Coronary artery (tissue), 2 donors: ENCODE measurements at regions not wholly inside any gene's neighbourhood (a gene's known extent, or its start where the extent isn't known, plus 50 kb on each side); places are given as distances from the start of the nearest gene placed in this dataset.
"Not testable (repeated sequence)": the region's sequence is repeated elsewhere in the genome, so short reads cannot be mapped to it uniquely, and the experiment has no call there.

Experiments
- DNase-seq: peaks from one replicate; pipeline ENCODE4 v3.0.0-alpha.2; 2017; ENCODE audit warnings: low spot score
- H3K27ac ChIP-seq, 2 donors: fragments of 200-600 bp; sonication (generic); one replicate each; pipeline ENCODE4 v1.5.1; 2016 to 2019
- H3K4me3 ChIP-seq: fragments of 200-600 bp; sonication (generic); 2 replicates; pipeline ENCODE4 v1.5.1; 2016; ENCODE audit warnings: mild to moderate bottlenecking, moderate library complexity
- TF ChIP-seq, protein P1 (sequence below): fragments of 200-600 bp; sonication (generic); IDR thresholded peaks from one replicate; pipeline ENCODE4 v1.5.1; 2019; ENCODE audit warnings: antibody characterized with exemption

DNA sequence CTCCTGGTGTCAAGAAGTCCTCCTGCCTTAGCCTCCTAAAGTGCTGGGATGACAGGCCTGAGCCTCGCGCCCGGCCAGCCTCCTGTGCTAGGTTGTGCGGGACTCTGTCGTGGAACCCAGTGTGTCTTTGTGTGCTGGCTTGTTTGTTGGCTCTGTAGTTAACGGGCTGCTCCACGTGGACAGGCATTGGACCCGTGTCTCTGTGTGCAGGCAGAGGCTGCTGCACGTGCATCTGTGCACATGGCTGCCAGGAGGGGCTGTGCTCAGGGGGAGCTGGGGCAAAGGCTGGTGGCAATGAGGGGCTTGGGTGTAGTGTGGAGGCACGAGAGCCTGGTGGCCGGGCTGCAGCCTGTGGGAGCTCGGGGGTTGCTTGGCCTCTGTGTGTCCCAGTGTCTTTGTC is 121.3 kb upstream of the ALDH3B2 start:
- no peak for DNase-seq
- TF ChIP-seq, protein P1, sequence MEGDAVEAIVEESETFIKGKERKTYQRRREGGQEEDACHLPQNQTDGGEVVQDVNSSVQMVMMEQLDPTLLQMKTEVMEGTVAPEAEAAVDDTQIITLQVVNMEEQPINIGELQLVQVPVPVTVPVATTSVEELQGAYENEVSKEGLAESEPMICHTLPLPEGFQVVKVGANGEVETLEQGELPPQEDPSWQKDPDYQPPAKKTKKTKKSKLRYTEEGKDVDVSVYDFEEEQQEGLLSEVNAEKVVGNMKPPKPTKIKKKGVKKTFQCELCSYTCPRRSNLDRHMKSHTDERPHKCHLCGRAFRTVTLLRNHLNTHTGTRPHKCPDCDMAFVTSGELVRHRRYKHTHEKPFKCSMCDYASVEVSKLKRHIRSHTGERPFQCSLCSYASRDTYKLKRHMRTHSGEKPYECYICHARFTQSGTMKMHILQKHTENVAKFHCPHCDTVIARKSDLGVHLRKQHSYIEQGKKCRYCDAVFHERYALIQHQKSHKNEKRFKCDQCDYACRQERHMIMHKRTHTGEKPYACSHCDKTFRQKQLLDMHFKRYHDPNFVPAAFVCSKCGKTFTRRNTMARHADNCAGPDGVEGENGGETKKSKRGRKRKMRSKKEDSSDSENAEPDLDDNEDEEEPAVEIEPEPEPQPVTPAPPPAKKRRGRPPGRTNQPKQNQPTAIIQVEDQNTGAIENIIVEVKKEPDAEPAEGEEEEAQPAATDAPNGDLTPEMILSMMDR = no peak

DNA sequence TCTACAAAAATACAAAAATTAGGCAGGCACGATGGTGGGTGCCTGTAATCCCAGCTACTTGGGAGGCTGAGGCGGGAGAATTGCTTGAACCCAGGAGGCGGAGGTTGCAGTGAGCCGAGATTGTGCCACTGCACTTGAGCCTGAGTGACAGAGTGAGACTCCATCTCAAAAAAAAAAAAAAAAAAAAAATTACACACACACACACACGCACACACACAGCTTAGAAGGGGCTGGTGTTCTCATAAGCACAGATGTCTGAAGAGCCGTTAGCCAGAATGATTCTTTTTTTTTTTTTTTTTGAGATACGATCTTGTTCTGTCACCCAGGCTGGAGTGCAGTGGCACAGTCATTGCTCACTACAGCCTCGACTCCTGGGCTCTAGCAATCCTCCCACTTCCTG is 119.3 kb upstream of the ALDH3B2 start:
- not testable (repeated sequence) for H3K27ac ChIP-seq, DNase-seq, H3K4me3 ChIP-seq

More for the DNA sequence above, 121.3 kb upstream of the ALDH3B2 start:
- no peak overlapping the region for H3K27ac ChIP-seq
- H3K4me3 ChIP-seq = no peak overlapping the region

DNA sequence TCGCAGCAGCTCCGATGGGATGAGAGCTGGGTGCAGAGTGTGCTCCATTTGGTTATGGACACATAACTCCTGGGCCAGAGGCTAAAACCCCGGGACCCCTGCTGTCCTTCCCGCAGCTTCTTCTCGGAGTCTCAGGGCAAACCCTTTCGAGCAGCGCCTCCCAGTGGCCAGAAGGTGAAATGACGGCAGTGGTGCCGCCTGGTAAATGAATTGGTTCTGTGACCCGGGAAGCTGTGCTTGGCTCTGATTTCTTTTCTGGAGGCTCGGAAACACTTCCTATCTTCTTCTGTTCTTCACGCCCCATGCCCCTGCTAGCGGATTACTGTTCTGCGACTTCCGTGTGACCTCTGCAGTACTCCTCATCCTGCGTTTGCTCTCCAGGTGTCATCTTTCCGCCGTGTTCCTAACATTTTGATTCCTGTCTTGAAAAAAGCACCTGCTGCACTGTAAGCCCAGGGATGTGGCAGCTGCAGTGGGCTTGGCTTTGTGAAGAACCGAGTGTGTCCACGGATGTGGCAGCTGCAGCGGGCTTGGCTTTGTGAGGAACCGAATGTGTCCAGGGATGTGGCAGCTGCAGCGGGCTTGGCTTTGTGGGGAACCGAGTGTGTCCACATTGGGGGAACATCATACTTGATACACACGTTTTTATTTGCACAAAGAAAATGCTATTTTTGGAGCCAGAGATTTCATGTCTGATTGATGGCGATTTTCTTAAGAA is 118.0 kb upstream of the ALDH3B2 start:
- not testable (repeated sequence) for H3K27ac ChIP-seq, DNase-seq, H3K4me3 ChIP-seq
- TF ChIP-seq, protein P1 = peak; percentile 52

DNA sequence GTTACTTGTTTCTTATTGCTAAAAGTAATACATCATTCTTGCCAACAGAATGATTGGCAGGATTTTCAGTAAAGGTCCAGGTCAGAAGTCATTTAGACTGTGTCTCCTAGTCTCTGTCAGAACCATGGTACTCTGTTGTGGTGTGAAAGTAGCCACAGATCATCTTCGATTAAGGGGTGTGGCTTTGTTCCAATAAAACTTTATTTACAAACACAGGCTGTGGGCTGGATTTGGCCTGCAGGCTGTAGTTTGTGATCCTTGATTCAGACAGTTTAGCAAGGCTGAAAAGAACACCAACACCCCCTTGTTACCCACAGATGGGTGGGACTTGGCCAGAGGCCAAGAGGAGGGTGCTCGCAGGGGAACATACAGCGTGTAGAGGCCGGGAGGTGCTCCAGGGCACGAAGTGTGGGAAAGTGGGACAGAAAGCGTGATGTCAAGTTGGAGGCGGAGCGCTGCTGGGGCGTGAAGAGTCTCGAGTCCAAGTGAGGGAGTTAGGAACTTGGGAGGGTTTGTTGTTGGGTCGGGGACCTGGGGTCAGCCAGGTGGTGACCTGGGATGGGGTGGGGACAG is 117.3 kb upstream of the ALDH3B2 start:
- not testable (repeated sequence) for H3K4me3 ChIP-seq, H3K27ac ChIP-seq, DNase-seq

DNA sequence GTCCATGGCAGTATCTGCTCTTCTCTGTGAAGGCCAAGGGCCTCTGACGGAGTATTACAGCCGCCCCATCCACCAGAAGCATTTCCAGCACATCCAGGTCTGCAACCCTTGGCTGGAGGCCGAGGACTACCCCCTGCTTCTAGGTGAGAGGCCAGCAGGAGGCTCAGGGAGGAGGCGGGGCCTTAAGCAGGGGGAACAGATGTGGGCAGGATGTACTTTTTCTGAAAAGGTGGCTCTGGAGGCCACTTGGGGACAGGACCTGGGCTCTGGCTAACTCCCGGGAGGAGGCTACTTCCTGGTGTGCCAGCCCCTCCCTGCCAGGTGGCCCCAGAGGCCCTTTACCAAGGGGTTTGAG is 113.9 kb upstream of the ALDH3B2 start:
- not testable (repeated sequence) for H3K27ac ChIP-seq, DNase-seq, H3K4me3 ChIP-seq

DNA sequence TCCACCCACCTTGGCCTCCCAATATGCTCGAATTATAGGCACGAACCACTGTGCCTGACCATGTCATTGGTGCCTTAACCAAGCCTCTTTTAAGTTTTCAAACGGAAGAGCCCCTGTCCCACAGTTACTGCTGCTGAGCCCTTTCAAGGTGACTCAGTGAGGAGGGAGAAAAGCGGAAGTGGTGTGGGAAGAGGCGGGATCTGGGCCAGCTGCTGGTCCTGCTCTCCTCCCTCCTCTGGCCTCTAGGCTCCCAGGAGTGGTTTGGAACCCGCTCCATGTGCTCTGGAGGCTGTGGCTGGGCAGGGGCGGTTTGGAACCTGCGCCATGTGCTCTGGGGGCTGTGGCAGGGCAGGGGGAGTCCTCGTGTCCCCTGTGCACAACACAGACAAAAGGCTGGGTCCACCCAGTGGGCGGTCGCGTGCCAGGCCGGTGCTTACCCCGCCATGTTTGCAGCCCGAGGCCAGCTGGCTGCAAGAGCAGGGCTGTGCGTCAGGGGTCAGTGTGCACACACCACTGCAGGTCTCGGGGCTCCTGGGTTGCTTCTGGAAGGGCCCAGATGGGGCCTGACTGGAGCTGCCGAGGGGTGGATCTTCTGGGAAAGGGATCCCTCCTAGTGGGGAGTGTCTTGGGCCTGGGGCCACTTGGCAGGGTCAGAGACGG is 113.4 kb upstream of the ALDH3B2 start:
- not testable (repeated sequence) for H3K4me3 ChIP-seq, H3K27ac ChIP-seq, DNase-seq

DNA sequence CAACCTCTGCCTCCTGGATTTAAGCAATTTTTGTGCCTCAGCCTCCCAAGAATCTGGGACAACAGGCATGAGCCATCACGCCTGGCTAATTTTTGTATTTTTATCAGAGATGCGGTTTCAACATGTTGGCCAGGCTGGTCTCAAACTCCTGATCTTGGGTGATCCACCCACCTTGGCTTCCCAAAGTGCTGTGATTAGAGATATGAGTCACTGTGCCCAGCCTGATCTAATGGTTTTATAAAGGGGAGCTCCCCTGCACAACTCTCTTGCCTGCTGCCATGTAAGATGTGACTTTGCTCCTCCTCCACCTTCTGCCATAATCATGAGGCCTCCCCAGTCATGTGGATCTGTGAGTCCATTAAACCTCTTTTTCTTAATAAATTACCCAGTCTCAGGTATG is 107.5 kb upstream of the ALDH3B2 start:
- not testable (repeated sequence) for H3K4me3 ChIP-seq, H3K27ac ChIP-seq, DNase-seq

DNA sequence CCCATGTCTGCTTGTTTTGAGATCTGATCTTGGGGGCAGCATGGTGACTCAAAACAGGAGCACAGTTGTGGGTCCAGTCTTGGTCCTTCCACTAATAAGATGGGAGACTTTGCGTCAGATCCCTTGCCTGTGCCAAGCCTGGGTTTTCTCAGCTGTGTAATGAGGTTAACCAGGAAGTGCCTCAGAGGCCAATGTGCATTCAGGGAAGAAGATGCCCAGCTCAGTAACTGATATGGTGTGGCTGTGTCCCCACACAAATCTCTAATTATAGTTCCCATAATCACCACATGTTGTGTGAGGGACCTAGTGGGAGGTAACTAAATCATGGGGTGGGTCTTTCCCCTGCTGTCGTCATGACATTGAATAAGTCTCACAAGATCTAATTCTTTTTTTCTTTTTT is 107.1 kb upstream of the ALDH3B2 start:
- DNase-seq, H3K27ac ChIP-seq, H3K4me3 ChIP-seq: not testable (repeated sequence)

DNA sequence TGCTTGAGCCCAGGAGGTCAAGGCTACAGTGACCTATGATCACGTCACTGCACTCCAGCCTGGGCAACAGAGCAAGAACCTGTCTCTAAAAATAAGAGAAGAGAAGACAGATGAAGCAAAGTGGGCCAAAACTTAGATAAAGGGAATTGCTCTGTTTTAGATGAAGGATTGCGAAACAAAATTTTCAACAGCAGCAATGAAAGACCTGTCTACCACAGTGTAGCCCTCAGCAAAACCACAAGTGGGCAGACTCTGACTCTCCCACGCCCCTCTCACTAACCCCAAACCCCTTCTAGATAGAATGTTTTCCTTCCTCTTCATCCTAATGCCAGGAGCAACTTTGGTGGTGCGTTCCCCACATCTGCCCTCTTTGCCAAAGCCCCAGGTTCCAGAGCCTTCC is 105.6 kb upstream of the ALDH3B2 start:
- DNase-seq = no peak
- no peak overlapping the region for H3K4me3 ChIP-seq

DNA sequence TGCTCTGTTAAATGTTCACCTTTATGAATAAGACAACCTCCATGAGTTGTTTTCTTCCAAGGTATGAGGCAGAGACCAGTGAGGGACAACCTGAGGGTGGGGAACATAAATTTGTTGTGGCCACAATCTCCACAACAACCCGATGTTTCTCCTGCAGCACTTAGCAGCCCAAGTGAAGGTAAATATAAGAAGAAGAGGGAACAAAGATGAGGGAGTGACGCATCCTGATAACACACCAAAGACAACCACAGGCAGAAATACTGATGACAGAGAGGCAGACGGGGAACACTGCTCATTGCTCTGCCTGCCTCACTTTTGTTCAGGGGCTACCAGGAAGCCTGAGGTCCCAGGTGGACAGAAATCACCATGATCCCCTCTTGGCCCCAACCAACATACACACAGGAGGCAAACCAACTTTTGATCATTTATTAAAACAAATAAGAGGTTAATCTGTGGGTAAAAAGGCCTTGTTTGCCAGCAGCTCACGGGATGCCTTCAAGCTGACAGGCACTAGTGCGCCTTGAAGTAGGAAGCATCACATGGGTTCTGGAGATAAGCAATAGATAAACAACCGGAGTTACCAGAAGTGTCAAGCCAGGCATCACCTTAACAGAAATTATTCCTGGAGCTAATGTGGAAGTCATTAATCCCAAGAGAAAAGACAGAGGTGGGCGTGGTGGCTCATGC is 104.9 kb upstream of the ALDH3B2 start:
- DNase-seq, H3K4me3 ChIP-seq, H3K27ac ChIP-seq: not testable (repeated sequence)

More for the DNA sequence above, 105.6 kb upstream of the ALDH3B2 start:
- no peak overlapping the region for H3K27ac ChIP-seq
- TF ChIP-seq, protein P1 = no peak
